Left ventricle myocardium inferior (tissue), 1 donor: ENCODE measurements at regions not wholly inside any gene's neighbourhood (a gene's known extent, or its start where the extent isn't known, plus 50 kb on each side); places are given as distances from the start of the nearest gene placed in this dataset.

Experiments
- DNase-seq: peaks from one replicate; pipeline ENCODE4 v3.0.0-alpha.2; 2020
- H3K27ac ChIP-seq: fragments of 200-600 bp; replicated peaks from 2 replicates; pipeline ENCODE4 v1.8.0; 2021
- H3K27me3 ChIP-seq: fragments of 200-600 bp; 2 replicates; pipeline ENCODE4 v1.8.0; 2021; ENCODE audit warnings: low read depth
- H3K36me3 ChIP-seq: fragments of 200-600 bp; 2 replicates; pipeline ENCODE4 v1.8.0; 2021
- H3K4me1 ChIP-seq: fragments of 200-600 bp; 2 replicates; pipeline ENCODE4 v1.8.0; 2021
- H3K4me3 ChIP-seq: fragments of 200-600 bp; 2 replicates; pipeline ENCODE4 v1.8.0; 2021; ENCODE audit warnings: mild to moderate bottlenecking, moderate library complexity
- H3K9me3 ChIP-seq: fragments of 200-600 bp; replicated peaks from 2 replicates; pipeline ENCODE4 v1.8.0; 2021
- CTCF ChIP-seq: fragments of 200-600 bp; IDR thresholded peaks from 2 replicates; pipeline ENCODE4 v1.8.0; 2021; ENCODE audit warnings: antibody characterized with exemption, mild to moderate bottlenecking, borderline replicate concordance
- intact Hi-C: fragments of 100-400 bp; cut with micrococcal nuclease; formaldehyde crosslinking; loops from one replicate; pipeline ENCODE4 v1.11.0; 2022
- donor health status: DM: no; HTN: yes; CAD: no; lungs with severe emphysema.

GRCh38 chr4:63464393-63464792 is 944.9 kb downstream of the TECRL start:
- TF ChIP-seq CTCF = no peak
- H3K4me1 ChIP-seq = no peaks in the 10 kb centered on the region
- no peaks in the 10 kb centered on the region for H3K36me3 ChIP-seq
- no peak overlapping the region for H3K27ac ChIP-seq
- H3K4me3 ChIP-seq = no peak overlapping the region
- no peaks in the 10 kb centered on the region for H3K27me3 ChIP-seq
- intact Hi-C loops = no loop called here
- H3K9me3 ChIP-seq = peaks cover 14% of the 10 kb centered on the region
- DNase-seq = no peak

GRCh38 chr4:63460075-63460474 is 949.2 kb downstream of the TECRL start:
- Histone ChIP-seq H3K9me3 (peaks cover 3% of the 10 kb centered on the region), H3K27me3 (no peaks in the 10 kb centered on the region), H3K36me3 (no peaks in the 10 kb centered on the region), H3K27ac (no peak overlapping the region), H3K4me3 (no peak overlapping the region), H3K4me1 (no peaks in the 10 kb centered on the region)
- TF ChIP-seq CTCF = no peak
- intact Hi-C loops = no loop called here
- no peak for DNase-seq

DNA sequence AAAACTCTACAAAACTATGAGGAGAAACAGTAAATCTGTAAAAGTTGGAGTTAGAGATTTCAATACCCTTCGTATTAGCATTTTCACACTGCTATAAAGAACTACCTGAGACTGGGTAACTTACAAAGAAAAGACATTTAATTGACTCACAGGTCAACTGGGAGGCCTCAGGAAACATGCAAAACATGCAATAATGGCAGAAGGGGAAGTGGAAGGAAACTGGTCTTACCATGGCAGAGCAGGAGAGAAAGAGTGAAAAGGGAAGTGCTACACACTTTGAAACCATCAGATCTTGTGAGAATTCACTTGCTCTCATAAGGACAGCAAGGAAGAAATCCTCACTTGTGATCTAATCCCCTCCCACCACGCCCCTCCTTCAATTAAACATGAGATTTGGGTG is 949.9 kb downstream of the TECRL start:
- Histone ChIP-seq H3K9me3 (no peaks in the 10 kb centered on the region), H3K4me1 (no peaks in the 10 kb centered on the region), H3K27ac (no peak overlapping the region), H3K27me3 (no peaks in the 10 kb centered on the region), H3K4me3 (no peak overlapping the region), H3K36me3 (no peaks in the 10 kb centered on the region)
- no peak for DNase-seq
- TF ChIP-seq CTCF = no peak
- intact Hi-C loops = no loop called here

DNA sequence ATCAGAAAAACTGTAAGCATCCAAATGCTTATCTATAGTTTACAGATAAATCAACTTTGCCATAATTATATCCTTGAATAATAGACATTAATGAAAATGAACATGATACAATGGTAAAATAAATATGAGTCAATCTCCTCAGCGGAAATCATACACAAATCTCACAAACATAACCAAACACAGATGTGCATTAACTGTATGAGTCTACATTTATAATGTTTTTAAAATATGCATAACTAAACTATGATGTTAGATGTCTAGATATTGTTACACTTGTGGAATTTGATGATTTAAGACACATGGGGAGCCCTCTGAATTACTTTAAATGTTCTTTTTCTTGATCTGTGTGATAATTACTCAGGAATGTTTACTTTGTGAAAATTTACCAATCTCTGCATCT is 951.2 kb downstream of the TECRL start:
- H3K4me1 ChIP-seq = no peaks in the 10 kb centered on the region
- H3K4me3 ChIP-seq = no peak overlapping the region
- intact Hi-C loops = no loop called here
- H3K27me3 ChIP-seq = no peaks in the 10 kb centered on the region
- no peak overlapping the region for H3K27ac ChIP-seq
- no peaks in the 10 kb centered on the region for H3K9me3 ChIP-seq
- no peaks in the 10 kb centered on the region for H3K36me3 ChIP-seq
- DNase-seq = no peak
- no peak for TF ChIP-seq CTCF

GRCh38 chr4:63440236-63440635 is 969.0 kb downstream of the TECRL start:
- Histone ChIP-seq H3K4me3 (no peak overlapping the region), H3K9me3 (no peaks in the 10 kb centered on the region), H3K4me1 (no peaks in the 10 kb centered on the region), H3K27me3 (no peaks in the 10 kb centered on the region), H3K27ac (no peak overlapping the region), H3K36me3 (no peaks in the 10 kb centered on the region)
- no peak for TF ChIP-seq CTCF
- DNase-seq = no peak
- intact Hi-C loops = no loop called here

DNA sequence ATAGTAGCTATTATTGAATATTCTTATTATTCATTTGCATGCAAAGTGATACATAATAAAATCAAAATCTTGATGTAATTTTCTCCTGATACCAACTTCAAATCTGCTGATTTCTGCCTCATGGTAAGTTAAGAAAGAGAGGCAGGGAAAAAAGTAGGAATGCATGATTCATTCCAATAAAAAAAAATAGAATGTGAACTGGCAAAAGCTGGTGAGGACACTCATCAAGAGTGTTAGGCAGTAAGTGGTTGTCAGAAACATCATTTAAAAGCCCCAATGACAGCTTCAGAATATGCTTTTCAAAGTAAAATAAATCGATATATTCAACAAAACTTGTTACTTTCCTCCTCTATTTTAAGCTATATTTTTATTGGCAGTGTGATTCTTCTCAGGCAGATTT is 979.1 kb downstream of the TECRL start:
- H3K9me3 ChIP-seq = peaks cover 11% of the 10 kb centered on the region
- TF ChIP-seq CTCF = no peak
- no peak for DNase-seq
- no peak overlapping the region for H3K27ac ChIP-seq
- no peaks in the 10 kb centered on the region for H3K4me1 ChIP-seq
- no peaks in the 10 kb centered on the region for H3K27me3 ChIP-seq
- no peak overlapping the region for H3K4me3 ChIP-seq
- H3K36me3 ChIP-seq = no peaks in the 10 kb centered on the region
- intact Hi-C loops = no loop called here
